MM.1S (cell line): ENCODE measurements at regions not wholly inside any gene's neighbourhood (a gene's known extent, or its start where the extent isn't known, plus 50 kb on each side); places are given as distances from the start of the nearest gene placed in this dataset.

Source experiments
- DNase-seq: peaks from one replicate; pipeline ENCODE4 v3.0.0-alpha.2; 2015
- H2AFZ ChIP-seq: fragments of 300-600 bp; sonication (generic); 2 replicates; pipeline ENCODE4 v1.6.0; 2016; ENCODE audit warnings: antibody characterized with exemption, low read length
- H3F3A ChIP-seq: fragments of 300-600 bp; sonication (generic); 2 replicates; pipeline ENCODE4 v1.6.1; 2016; ENCODE audit warnings: mild to moderate bottlenecking, antibody characterized with exemption, low read length, moderate library complexity, mixed read lengths; ENCODE audit not compliant: insufficient read depth
- H3K27ac ChIP-seq: fragments of 300-600 bp; sonication (generic); 2 replicates; pipeline ENCODE4 v1.5.1; 2016; ENCODE audit warnings: mild to moderate bottlenecking, low read length
- H3K27me3 ChIP-seq: fragments of 300-600 bp; sonication (generic); replicated peaks from 2 replicates; pipeline ENCODE4 v1.6.0; 2016; ENCODE audit warnings: low read length; ENCODE audit not compliant: insufficient read depth
- H3K36me3 ChIP-seq: fragments of 300-600 bp; sonication (generic); replicated peaks from 2 replicates; pipeline ENCODE4 v1.6.1; 2016; ENCODE audit warnings: mild to moderate bottlenecking, low read length, mixed read lengths; ENCODE audit not compliant: insufficient read depth
- H3K4me1 ChIP-seq: fragments of 300-600 bp; sonication (generic); 2 replicates; pipeline ENCODE4 v1.6.1; 2016; ENCODE audit warnings: low read length, mixed read lengths
- H3K4me2 ChIP-seq: fragments of 300-600 bp; sonication (generic); 2 replicates; pipeline ENCODE4 v1.6.0; 2016; ENCODE audit warnings: low read depth, low read length
- H3K4me3 ChIP-seq: fragments of 300-600 bp; sonication (generic); 2 replicates; pipeline ENCODE4 v1.5.1; 2016; ENCODE audit warnings: low read length, mixed read lengths
- H3K79me2 ChIP-seq: fragments of 300-600 bp; sonication (generic); 2 replicates; pipeline ENCODE4 v1.6.1; 2016; ENCODE audit warnings: mixed run types, low read length, mixed read lengths
- H3K9ac ChIP-seq: fragments of 300-600 bp; sonication (generic); 2 replicates; pipeline ENCODE4 v1.6.1; 2016; ENCODE audit warnings: low read length, mixed read lengths
- H3K9me2 ChIP-seq: fragments of 300-600 bp; sonication (generic); replicated peaks from 2 replicates; pipeline ENCODE4 v1.6.1; 2016; ENCODE audit warnings: mild to moderate bottlenecking, low read length, mixed read lengths; ENCODE audit not compliant: insufficient read depth
- H3K9me3 ChIP-seq: fragments of 300-600 bp; sonication (generic); replicated peaks from 2 replicates; pipeline ENCODE4 v1.6.1; 2016; ENCODE audit warnings: mild to moderate bottlenecking, low read length, mixed read lengths; ENCODE audit not compliant: insufficient read depth
- H4K20me1 ChIP-seq: fragments of 300-600 bp; sonication (generic); 2 replicates; pipeline ENCODE4 v1.6.1; 2016; ENCODE audit warnings: mild to moderate bottlenecking, low read length, moderate library complexity, mixed read lengths; ENCODE audit not compliant: insufficient read depth
- EZH2 ChIP-seq: fragments of 300-600 bp; sonication (generic); optimal IDR thresholded peaks from 2 replicates; pipeline ENCODE3; 2017; ENCODE audit warnings: low read depth, mild to moderate bottlenecking, antibody characterized with exemption, low read length, mixed read lengths
- EZH2phosphoT487 ChIP-seq: fragments of 300-600 bp; sonication (generic); IDR thresholded peaks from 2 replicates; pipeline ENCODE4 v1.6.1; 2018; ENCODE audit warnings: antibody characterized with exemption, low read length
- TF ChIP-seq, protein P1 (sequence below): fragments of 300-600 bp; sonication (generic); IDR thresholded peaks from 2 replicates; pipeline ENCODE4 v1.5.1; 2016; ENCODE audit warnings: antibody characterized with exemption, low read length, mixed read lengths

DNA sequence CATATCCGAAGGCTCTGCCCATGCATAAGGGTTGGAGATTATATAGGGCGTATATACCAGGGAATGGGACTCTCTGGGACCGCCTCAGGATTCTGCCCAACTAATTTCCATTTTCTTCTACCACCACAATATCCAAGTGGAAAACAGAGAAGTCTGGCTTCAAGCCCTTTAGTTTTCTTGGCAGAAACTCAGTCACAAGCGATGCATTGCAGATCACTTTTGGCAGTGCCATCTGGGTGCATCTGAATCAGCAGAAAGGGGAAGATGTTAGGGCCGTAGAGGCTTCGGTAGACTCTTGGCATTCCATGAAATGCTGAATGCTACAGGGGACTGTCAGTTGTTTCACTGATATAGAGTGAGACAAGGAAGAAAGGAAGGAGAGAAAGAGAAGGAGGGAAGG, 94.1 kb upstream of the FAM9B start:
- no peak for DNase-seq
- Histone ChIP-seq H3K9ac (no peak overlapping the region), H3K27ac (no peak overlapping the region), H3K4me2 (no peak overlapping the region), H3F3A (no peaks in the 10 kb centered on the region), H2AFZ (no peak overlapping the region), H3K36me3 (no peaks in the 10 kb centered on the region), H4K20me1 (no peaks in the 10 kb centered on the region), H3K9me2 (no peaks in the 10 kb centered on the region), H3K4me3 (no peak overlapping the region), H3K27me3 (no peaks in the 10 kb centered on the region), H3K4me1 (no peaks in the 10 kb centered on the region), H3K79me2 (no peaks in the 10 kb centered on the region), H3K9me3 (no peaks in the 10 kb centered on the region)
- TF ChIP-seq, protein P1, sequence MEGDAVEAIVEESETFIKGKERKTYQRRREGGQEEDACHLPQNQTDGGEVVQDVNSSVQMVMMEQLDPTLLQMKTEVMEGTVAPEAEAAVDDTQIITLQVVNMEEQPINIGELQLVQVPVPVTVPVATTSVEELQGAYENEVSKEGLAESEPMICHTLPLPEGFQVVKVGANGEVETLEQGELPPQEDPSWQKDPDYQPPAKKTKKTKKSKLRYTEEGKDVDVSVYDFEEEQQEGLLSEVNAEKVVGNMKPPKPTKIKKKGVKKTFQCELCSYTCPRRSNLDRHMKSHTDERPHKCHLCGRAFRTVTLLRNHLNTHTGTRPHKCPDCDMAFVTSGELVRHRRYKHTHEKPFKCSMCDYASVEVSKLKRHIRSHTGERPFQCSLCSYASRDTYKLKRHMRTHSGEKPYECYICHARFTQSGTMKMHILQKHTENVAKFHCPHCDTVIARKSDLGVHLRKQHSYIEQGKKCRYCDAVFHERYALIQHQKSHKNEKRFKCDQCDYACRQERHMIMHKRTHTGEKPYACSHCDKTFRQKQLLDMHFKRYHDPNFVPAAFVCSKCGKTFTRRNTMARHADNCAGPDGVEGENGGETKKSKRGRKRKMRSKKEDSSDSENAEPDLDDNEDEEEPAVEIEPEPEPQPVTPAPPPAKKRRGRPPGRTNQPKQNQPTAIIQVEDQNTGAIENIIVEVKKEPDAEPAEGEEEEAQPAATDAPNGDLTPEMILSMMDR: no peak
- TF ChIP-seq EZH2phosphoT487 (no peak), EZH2 (no peak)

DNA sequence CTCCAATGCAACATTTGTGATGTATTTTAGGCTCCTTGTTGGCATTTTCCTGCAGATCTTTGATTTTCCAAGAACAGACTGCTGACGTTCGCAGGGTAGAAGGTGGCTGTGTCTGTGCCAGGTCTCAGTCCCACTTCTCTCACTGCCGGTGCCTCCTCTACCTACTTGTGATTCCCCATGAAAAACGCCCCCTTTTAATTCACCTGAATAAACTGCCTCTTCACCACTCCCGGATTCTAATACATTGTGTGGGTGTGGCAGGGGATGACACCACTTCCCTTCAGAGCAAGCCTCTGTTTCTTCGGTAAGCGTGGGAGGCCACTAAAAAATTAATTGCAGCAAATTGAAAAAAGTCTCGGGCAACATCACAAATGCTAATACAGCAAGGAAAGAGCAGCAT, 96.1 kb upstream of the FAM9B start:
- no peak overlapping the region for H3K27ac ChIP-seq
- no peaks in the 10 kb centered on the region for H3K9me3 ChIP-seq
- DNase-seq: no peak
- no peaks in the 10 kb centered on the region for H3K79me2 ChIP-seq
- H3K9ac ChIP-seq: no peak overlapping the region
- no peaks in the 10 kb centered on the region for H3F3A ChIP-seq
- TF ChIP-seq EZH2phosphoT487 (no peak), EZH2 (no peak)
- TF ChIP-seq, protein P1: no peak
- H3K27me3 ChIP-seq: no peaks in the 10 kb centered on the region
- H3K36me3 ChIP-seq: no peaks in the 10 kb centered on the region
- H3K4me2 ChIP-seq: no peak overlapping the region
- no peaks in the 10 kb centered on the region for H3K9me2 ChIP-seq
- H3K4me1 ChIP-seq: no peaks in the 10 kb centered on the region
- H2AFZ ChIP-seq: no peak overlapping the region
- no peak overlapping the region for H3K4me3 ChIP-seq
- no peaks in the 10 kb centered on the region for H4K20me1 ChIP-seq

DNA sequence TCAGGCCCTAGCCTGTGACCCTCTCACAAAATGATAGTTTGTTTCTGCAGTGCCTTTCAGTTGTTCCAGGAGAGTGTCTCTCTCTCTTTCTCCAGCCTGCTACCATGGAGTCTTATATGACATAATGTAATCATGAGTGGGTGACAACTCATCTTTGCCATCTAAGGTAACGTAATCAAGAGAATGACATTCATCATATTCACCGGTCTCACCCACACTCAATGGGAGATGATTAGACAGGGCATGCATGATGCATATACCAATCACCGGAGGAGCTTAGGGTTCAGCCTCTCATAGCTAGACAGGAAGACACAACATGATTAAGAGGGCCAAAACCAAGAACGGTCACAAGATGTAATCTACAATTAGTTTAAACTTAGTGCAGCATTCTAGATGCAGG, 97.1 kb upstream of the FAM9B start:
- H3K4me2 ChIP-seq: no peak overlapping the region
- no peak for DNase-seq

More for the DNA sequence above, 97.1 kb upstream of the FAM9B start:
- H3K9ac ChIP-seq: no peak overlapping the region
- no peaks in the 10 kb centered on the region for H3K4me1 ChIP-seq
- TF ChIP-seq EZH2phosphoT487 (no peak), EZH2 (no peak)
- TF ChIP-seq, protein P1: no peak
- no peaks in the 10 kb centered on the region for H3K9me2 ChIP-seq
- no peaks in the 10 kb centered on the region for H3K9me3 ChIP-seq
- no peaks in the 10 kb centered on the region for H4K20me1 ChIP-seq
- no peaks in the 10 kb centered on the region for H3K36me3 ChIP-seq
- no peak overlapping the region for H2AFZ ChIP-seq
- H3F3A ChIP-seq: no peaks in the 10 kb centered on the region
- no peak overlapping the region for H3K4me3 ChIP-seq
- H3K27me3 ChIP-seq: no peaks in the 10 kb centered on the region
- no peaks in the 10 kb centered on the region for H3K79me2 ChIP-seq
- H3K27ac ChIP-seq: no peak overlapping the region
